LNCaP clone FGC (cell line): ENCODE measurements at regions not wholly inside any gene's neighbourhood (a gene's known extent, or its start where the extent isn't known, plus 50 kb on each side); places are given as distances from the start of the nearest gene placed in this dataset.

Source experiments
- DNase-seq: peaks from one replicate; pipeline ENCODE4 v3.0.0-alpha.2; 2011; ENCODE audit warnings: low read depth
- H3K4me3 ChIP-seq: 2 replicates; pipeline ENCODE4 v1.5.1; 2011; ENCODE audit warnings: mild to moderate bottlenecking, low read depth, low read length, control low read depth
- CTCF ChIP-seq: IDR thresholded peaks from 2 replicates; pipeline ENCODE4 v1.5.1; 2012; ENCODE audit warnings: mild to moderate bottlenecking; ENCODE audit not compliant: control insufficient read depth, insufficient read depth; ENCODE audit errors: extremely low read depth

- no peak overlapping the region for H3K4me3 ChIP-seq
- no peak for DNase-seq
- no peak for TF ChIP-seq CTCF
Measured at GRCh38 chr12:114257687-114258086, 148.3 kb downstream of the TBX5 start.

GRCh38 chr12:114254998-114255397 is 150.9 kb downstream of the TBX5 start:
- no peak for DNase-seq
- H3K4me3 ChIP-seq: no peak overlapping the region
- no peak for TF ChIP-seq CTCF

- no peak for DNase-seq
- no peak for TF ChIP-seq CTCF
- H3K4me3 ChIP-seq: no peak overlapping the region
Measured at GRCh38 chr12:114253976-114254778, 151.8 kb downstream of the TBX5 start.

GRCh38 chr12:114248527-114248926 is 157.4 kb downstream of the TBX5 start:
- no peak for TF ChIP-seq CTCF
- H3K4me3 ChIP-seq: no peak overlapping the region
- DNase-seq: no peak

GRCh38 chr12:114245555-114245954 is 160.4 kb downstream of the TBX5 start:
- no peak for DNase-seq
- no peak overlapping the region for H3K4me3 ChIP-seq
- no peak for TF ChIP-seq CTCF

GRCh38 chr12:114241973-114242434 is 163.9 kb downstream of the TBX5 start:
- no peak for TF ChIP-seq CTCF
- no peak overlapping the region for H3K4me3 ChIP-seq
- DNase-seq: no peak

- DNase-seq: no peak
- no peak overlapping the region for H3K4me3 ChIP-seq
- no peak for TF ChIP-seq CTCF
Measured at GRCh38 chr12:114240288-114240687, 165.7 kb downstream of the TBX5 start.
